GM21737 (cell line): ENCODE measurements at regions not wholly inside any gene's neighbourhood (a gene's known extent, or its start where the extent isn't known, plus 50 kb on each side); places are given as distances from the start of the nearest gene placed in this dataset.

ENCODE experiments used
- ATAC-seq: cut with Tn5 transposase; IDR thresholded peaks from one replicate; pipeline ENCODE4 v1.9.1; 2021; ENCODE audit warnings: mild to moderate bottlenecking, moderate library complexity; ENCODE audit not compliant: unreplicated experiment

DNA sequence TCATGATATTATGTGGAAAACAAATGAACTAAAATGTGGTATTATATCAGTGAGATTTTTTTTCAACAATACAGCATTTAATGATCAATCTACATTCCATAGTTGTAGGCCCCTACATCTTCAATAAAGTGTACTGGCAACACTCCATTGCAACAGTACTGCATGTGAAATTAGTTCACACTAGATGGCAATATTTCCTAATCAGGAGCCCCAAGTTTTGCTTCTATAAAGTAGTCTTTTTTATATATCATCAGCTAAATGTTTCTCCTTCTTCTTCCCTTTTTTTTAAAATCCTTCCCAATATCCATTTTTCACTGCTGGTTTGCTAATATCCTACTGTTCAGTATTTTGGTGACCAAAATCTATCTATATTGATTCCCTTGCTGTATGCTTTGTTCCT, 528.3 kb upstream of the ATXN8OS start:
- ATAC-seq, result no peak

DNA sequence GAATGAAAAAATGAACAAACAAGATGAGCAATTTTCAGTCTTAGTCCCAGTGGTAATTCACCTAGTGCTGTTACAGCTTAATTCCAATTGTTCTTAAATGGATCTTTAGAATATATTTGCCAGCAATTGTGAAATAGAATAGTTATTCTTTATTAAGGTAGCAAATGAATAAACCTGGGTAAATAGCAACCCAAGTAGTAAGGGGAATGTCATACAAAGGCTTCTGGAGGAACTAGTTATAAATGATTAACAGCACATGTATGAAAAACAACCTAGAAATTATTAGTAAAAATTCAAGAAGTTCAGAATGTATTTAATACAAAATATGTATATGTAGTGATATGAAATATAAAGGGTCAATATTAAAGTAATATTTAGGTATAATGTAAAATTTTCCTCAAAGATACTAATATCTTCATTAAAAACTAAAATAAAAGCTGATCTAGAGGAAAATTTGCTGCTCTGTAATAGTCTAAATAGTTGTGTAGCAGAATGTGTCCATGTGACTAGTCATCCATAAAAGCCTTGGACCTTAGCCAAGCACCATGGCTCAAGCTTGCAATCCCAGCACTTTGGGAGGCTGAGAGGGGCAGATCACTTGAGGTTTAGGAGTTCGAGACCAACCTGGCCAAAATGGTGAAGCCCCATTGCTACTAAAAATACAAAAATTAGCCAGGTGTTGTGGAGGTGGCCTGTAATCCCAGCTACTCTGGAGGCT, 535.9 kb upstream of the ATXN8OS start:
- ATAC-seq, result no peak

DNA sequence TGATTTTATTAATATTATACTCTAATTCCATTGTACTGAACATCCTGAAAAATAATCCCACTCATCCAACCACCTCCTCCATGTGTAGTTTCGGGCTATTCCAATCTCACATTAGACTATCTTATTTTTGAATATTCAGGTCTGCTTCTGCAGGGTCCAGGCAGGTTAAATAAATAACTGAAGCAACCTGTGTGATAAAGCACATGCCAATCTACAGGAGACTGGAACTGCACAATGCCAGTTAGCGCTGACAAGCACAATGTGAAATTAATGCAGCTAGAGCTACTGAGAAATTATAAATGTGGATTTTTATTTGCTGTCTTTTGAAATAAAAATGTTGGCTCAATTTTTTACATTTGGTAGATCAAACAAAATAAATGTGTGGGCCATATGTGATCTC, 540.1 kb upstream of the ATXN8OS start:
- no peak for ATAC-seq

DNA sequence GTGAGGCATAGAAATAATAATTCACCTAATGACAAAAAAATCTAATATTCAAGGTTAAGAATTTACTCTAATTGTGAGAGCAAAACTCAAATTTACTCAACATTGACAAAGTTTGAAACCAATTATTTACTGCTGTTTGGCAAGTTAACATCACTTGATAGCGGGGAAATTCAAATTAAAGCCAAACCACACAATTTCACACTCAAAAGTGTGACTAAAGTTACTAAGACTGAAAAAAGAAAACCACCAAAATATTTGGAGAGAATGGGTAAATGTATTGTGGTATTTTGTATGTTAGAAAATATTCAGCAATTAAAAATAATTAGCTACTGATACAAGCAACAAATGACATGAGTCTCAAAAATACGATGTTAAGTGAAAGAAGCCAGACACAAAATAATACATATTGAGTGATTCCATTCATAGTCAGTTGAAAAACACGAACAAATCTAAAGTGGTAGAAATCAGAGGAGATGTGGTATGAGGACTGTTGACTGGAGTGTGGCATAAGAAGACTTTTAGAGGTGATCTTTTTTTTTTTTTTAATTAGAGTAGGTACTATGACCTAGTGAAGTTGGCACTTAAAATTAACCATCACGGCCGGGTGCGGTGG, 541.4 kb upstream of the ATXN8OS start:
- ATAC-seq, result no peak

DNA sequence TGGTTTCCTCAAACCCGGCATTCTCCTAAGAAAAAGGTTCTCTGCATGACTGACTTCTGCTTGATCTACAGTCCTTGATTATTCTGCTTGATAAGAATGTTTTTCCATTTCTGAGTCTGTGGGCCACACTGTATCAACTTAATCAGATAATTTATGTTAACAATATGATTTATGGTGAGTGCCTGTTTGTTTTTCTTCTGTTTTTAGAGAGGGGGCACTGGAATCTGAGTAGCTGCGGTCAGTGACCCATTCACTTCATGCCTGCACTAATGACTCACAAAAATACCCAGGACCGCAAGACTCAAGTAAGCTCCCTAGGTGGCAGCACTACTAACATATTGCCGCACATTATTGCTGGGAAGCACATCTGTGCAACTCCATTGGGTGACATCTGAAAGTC, 542.3 kb upstream of the ATXN8OS start:
- peak; percentile 68 for ATAC-seq

DNA sequence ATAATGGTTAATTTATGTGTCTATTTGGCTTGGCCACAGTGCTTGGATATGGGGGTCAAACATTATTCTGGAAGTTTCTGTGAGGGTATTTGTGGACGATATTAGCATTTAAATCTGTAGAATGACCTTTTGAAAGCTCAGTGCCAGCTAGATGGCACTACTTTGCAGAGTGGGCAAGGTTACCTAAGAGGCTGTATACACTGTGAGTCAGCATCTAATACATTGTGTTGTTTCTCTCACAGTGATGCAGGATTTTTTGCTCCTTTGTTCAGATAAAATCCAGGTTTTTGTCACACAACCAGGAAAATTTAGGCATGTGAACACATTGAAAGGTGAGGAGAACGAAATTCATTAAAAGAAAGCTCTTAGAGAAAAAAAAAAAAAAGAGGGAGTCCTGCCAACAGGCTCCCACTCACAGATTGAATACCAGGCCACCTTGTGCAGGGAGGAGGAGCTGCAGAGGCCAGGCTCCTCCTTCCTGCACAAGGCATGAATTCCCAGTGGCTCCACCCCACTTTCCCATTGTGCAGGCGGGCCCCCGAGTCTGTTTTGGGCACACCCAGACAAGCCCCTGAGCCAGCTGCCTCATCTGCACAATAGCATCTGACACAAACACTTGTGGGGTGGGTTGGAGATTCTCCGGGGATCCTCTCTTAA, 551.0 kb upstream of the ATXN8OS start:
- ATAC-seq, result no peak

DNA sequence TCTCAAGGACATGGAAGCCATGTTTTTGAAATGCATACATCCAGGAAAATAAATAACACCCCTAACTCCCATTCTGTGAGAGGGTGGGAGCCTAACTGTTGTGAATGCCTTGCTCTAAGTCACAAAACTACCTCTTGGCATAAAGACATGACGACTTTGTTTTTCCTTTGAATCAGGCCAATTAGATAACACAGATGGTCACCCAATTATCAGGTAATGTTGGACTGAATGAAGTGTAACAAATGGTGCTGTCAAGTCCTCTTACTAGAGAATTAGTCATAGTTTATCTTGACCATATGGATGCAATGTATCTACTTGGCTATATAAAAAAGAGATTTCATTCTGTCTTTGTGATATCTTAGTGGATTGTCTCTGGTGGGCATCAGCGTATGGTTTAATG, 553.6 kb upstream of the ATXN8OS start:
- ATAC-seq, result no peak

DNA sequence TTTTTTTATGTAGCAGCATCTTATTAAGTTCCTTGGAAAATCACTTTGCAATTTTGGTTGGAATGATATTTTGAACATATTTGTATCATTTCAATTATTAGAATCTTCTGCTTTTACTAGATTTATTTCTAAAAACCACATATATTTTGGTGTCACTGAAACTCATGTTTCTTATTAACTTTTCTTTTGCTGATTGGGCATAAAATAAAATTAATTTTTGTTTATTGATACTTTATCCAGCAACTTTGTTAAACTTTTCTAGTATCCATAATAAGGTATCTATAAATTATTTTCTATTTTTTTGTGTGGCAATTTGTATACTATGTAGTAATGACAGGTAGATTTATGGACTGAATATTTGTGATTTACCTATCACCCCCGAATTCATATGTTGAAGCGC, 556.4 kb upstream of the ATXN8OS start:
- no peak for ATAC-seq

DNA sequence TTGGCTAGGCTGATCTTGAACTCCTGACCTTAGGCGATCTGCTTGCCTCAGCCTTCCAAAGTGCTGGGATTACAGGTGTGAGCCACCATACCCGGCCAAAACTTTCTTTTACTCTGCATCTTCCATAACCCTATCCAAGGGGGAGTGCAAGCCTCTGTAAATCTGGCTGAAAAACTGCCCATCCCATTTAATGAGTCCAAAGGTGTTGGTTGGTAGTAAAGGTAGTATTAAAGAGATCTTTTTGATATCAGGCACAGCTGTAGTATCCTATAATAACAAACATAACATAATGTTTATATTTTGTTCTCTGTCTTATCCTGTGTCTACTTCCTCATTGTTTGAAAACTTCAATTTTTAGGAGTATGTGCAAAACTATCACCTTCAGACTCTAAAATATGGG, 559.8 kb upstream of the ATXN8OS start:
- ATAC-seq, result no peak

DNA sequence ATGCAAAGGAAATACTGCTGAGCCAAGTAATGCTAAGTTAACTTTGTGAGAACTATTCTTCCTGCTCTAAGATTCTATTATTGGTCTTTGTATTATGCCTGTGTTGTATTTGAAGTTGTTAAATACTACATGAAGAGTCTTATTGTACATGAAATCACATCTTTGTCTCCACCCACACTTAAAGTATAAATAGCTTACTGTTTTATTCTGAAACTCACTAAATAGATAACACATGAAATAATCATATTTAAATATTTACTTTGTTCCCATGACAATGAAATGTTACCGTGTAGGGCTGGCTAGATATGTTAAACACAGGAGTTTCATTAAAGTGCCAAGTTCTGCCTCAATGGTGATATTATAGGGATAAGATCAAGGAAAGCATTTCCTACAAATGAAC, 562.1 kb upstream of the ATXN8OS start:
- ATAC-seq, result no peak

DNA sequence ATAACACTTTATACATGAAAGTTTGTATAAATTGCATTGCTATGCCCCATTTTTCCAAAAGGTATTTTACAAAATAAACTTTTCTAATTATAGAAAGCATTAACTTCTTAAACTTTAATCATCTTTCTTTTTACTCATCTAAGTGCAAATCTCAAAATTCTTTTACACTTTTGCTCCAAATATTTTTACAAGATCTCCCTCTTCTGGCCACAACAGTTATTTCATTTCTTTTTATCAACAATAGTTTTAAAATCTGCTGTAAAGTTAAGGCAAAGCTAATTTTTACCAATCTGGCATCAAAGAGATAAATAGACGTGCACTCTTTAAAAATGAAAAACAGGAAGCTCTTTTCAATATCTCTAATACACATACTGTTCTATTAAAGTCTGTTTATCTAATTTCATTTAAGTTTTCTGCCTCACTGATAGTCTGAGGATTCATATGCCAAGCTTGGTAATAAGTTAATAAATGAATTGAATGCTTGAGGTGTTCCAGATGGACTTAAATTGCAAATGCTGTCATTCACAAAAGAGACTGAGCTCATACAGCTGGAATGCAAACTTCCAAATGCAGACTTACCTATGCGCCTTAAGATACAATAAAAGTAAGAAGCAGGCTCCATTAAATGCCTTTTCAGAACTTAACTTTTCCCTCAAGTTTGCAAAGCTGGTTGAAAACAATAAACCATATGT, 583.0 kb upstream of the ATXN8OS start:
- no peak for ATAC-seq

DNA sequence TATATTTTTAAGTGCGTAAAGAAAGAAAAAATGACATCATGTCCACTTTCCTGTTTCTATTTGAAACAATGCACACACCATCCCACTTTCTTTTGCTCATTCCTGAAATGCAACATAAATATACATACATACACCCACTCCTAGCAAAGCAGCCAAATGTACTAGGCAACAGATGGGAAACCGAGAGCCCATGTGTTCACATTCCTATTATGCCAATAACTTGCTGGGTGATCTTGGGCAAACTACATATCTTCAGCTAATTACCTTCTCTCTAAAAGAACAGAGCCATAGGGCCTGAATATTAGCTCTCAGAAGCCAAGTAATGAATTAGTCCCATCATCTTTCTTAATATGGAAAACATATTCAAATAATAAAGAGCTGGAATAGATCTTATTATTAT, 610.6 kb upstream of the ATXN8OS start:
- ATAC-seq, result no peak

DNA sequence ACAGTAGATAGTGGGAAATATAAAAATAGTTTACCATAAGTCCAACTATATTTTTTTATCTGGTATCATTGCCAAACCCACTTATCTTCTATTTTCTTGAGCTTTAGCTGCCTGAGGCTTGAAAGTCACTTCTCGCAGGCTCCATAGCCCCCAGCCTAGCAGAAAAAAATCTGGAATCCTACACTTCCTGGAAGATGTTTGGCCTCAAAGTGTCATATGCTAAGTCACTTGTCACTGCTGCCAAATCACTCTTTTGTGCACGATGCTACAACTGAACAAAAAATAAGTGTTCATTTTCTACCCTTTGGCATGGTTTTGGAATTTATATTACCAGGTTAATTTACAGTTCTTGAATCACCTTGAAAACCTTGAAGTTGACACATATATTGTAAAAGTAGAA, 612.5 kb upstream of the ATXN8OS start:
- ATAC-seq, result no peak

DNA sequence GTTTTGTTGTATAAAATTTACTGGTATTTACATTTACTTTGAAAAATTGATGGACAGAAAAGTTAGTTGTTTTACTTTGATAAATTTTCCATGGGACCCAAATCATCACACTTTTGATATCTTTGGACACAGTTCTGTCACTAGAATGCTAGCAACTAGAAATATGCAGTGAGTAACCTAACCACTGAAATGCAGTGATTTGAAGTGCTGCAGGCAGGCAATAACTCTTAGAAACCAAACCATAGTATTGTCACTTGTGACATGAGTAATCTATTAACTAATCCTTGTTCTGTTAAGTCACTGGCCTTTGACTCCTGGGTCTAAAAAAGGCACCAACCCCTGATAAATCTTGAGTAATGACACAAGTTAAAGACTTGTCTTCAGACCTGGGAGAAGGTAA, 620.0 kb upstream of the ATXN8OS start:
- ATAC-seq, result no peak

DNA sequence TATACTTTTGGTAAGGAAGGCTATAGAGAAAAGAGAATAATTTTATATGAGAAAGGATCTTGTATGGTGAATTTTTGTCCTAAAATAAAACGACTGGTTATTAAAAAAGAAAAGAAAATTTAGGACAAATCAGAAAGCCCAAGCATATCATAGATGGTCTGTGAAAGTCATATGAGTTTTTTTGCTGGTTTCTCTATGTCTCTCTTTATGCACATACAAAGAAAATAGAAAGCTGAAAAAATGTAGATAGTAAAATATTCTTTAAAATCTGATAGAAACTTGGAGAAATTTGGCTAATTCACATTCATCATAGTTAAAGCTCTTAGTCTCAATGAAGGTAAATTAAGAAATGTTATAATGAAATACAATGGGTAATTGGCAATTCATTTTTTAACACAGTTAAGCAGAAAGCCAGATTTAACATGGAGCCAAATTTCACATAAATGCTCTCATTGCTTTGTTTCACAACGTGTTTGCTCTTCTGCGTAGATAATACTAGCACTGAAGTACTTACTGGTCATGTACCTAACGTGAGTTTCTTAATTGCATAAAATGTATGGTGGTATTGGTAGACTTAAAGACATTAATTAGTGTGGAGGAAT, 621.5 kb upstream of the ATXN8OS start:
- no peak for ATAC-seq

DNA sequence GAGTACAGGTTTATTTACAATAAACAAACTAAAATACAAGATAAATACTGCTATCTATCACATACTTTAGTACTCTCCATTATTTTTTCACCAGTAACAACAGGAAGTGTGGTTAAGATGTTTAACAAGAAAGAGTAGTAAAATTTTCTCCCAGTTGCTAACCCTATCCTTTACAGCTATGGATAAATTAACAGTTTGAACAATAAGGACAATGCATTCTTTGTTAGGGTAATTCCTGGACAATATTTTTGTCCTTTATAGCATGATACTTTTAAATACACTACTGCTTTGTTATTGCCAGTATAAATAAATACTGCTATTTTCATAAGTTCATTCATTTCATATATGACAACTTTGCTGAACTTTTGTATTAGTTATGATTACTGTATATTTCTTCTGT, 630.2 kb upstream of the ATXN8OS start:
- no peak for ATAC-seq

DNA sequence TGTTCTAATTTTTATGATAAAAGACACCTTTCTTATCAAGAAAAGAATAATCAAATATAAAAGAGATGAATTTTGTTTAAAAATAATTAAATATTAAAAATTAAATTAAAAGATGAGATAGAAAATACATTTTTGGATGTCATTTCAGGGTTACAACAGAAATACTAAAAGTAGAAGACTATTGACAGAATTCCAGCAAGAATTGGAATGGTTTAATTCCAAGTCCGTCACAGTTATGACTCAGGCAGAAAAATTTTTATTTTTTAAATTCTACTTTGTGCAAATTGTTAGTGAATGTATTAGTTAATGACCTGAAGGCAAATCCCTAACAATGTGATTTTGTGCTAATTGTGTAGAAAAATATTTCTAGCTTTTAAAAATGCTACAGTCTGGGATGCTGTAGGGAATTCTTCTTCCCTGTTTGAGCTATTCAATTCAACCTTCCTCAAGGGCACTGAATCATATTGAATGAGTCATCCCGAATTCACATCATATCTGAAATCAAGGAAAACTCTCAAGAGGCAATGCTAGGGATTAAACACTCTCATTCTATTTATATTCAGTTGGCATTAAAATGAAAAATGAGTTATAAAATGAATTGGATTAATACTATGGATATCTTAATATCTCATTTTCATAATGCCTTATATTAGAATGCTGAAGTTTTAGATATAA, 633.5 kb upstream of the ATXN8OS start:
- ATAC-seq, result no peak

DNA sequence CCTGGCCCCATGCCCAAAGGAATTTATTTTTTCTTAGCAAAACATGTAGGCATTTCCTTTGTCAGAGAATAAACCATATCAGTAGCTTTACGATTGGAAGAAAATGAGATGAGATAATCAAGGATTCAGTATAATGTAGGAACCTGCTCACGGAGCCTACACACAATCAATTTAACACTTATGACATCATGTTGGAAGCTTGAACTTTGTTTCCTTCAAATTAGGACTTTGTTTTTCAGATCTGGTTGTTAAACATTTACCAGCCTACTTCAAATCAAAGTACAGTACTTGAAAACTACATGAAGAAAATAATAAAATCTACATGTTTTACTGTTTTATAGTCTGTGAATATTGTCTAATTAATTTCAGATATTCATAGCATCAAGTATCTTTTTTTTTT, 639.0 kb upstream of the ATXN8OS start:
- no peak for ATAC-seq

DNA sequence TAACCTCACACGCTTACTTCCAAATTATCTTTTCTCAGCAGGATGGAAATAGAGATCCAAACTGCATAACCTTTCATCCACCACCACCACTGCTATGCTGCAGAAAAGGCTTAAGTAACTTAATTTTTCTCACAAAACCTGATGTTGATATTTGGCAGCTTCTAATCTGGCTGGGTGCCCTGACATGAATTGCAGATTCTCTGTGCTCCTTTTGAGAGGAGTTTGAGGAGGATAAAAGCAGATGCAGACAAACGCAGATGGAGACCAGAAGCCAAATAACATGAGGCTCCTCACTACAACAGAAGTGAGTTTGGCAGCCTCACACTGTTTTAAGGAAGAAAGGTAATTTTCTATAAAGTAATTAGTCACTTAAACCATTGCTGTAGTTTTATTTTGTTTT, 646.2 kb upstream of the ATXN8OS start:
- no peak for ATAC-seq

DNA sequence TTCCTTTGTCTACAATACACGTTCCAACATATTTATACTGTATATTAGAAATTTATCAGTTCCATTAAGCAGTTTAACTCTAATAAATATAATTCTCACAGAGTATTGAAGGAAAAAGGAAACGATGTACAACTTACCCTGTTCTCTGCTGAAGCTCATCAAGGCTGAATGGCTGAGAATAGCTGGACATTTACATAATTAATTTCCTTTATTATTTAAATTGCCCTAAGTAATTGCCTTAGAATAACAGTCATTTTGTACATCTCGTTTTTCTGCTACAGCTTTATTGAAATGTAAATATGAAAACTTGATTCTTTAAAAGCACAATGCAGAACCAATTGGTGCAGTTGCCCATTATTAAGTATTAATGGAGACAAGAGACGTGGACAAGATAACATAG, 648.3 kb upstream of the ATXN8OS start:
- ATAC-seq, result no peak

DNA sequence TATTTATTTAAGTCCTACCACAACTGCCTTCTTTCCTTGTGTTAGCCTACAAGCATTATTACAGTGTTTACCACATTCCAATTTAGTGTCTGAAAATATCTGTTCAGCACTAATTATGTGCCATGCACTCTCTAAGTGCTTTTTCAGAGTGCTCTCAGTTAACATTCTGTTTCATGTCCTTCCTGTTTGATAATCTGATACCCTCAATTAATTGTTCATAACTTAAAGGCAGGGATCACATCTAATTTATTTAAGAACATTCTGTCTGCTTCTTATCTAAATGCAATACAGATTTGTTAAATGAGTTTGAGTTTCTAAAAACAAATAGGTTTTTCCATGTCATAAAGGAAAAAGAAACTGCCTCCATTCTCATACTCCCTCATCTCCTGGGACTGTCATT, 649.6 kb upstream of the ATXN8OS start:
- no peak for ATAC-seq
